HG02981 (cell line): ENCODE measurements at regions not wholly inside any gene's neighbourhood (a gene's known extent, or its start where the extent isn't known, plus 50 kb on each side); places are given as distances from the start of the nearest gene placed in this dataset.

Source experiments
- ATAC-seq: cut with Tn5 transposase; IDR thresholded peaks from one replicate; pipeline ENCODE4 v1.9.1; 2021; ENCODE audit warnings: mild to moderate bottlenecking, moderate library complexity; ENCODE audit not compliant: unreplicated experiment

DNA sequence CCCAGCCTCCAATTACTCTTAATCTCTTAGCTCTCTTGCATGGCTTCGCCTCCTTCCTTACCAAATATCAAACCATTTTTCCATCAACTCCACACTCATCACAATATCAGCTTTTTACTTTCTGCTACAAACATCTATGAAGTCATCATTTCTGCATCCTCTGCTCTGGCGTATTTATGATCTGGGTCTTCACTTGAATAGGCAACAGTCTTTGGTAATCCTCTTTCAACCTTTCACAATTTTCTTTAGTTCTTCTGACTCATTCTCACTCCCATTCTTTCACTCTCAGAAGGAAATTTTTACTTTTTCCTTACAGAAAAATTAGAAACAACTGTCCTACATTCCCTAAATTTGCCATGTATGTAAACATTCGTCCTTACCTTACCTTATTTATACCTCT lies 522.4 kb downstream of the HDGFL1 start:
- ATAC-seq, result no peak

GRCh38 chr6:23096876-23097275 lies 527.5 kb downstream of the HDGFL1 start:
- ATAC-seq, result no peak

DNA sequence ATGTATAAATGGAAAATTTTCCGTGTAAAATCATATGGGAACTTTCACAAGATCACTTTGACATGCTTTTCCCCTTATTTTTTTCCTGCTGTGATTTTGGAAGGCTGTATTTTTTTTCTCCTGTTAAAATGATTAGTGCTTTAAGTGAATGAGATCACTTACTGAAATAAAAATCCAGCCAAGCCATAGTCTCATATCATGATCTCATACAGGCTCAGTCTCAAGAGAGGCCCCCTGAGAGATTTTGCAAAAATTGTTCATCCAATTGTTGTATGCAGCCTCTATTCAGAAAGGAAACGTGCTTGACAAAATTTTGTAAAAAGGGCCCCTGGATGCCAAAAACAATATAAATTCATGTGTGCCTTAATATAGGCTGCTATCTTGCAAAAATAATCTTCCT lies 528.2 kb downstream of the HDGFL1 start:
- no peak for ATAC-seq

- no peak for ATAC-seq
Measured at GRCh38 chr6:23106951-23107350, 537.6 kb downstream of the HDGFL1 start.

DNA sequence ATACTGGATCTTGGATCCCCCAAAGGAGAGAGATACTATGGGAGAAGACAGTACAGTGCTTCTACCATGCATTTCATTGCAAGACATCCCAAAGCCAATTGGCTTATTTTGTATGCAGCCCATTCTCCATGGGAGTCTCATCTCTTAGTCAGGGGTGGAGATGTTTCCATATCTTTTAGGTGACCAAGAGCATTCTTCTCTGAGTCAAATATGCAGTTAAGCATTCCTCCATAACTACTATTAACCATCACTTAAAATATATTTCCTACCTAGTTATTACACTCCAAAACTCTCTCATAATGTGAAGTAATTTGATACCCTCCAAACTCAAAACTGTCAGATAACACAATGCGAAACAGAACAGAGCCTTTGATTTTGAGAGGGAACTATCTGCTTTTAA lies 542.6 kb downstream of the HDGFL1 start:
- ATAC-seq, result no peak

- ATAC-seq, result no peak
Measured at GRCh38 chr6:23114812-23115504, 545.6 kb downstream of the HDGFL1 start.

DNA sequence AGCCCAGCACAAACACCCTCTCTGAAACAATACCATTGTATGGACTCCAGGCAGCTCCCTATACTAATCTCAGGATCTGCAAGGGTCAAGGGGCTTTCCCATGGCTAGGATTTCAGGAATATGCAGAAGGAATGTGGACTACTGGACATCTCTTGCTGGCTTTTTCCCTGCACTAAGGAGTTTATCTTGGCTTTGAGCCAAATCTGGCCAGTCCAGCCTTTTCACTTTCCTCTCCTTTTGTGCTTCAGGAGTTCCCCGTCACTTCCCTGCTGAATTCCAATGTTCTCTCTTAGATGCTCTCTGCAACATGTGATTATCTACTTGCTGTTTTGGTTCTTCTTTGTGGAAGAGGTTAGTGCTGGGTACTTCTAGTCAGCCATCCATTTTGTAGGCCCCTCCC lies 568.2 kb downstream of the HDGFL1 start:
- ATAC-seq, result no peak

- no peak for ATAC-seq
Measured at GRCh38 chr6:23140871-23141270, 571.5 kb downstream of the HDGFL1 start.

- ATAC-seq, result no peak
Measured at GRCh38 chr6:23145781-23146180, 576.4 kb downstream of the HDGFL1 start.

GRCh38 chr6:23154159-23154558 lies 584.8 kb downstream of the HDGFL1 start:
- no peak for ATAC-seq

GRCh38 chr6:23170049-23170448 lies 600.7 kb downstream of the HDGFL1 start:
- ATAC-seq, result no peak

GRCh38 chr6:23173234-23173633 lies 603.9 kb downstream of the HDGFL1 start:
- ATAC-seq, result no peak

DNA sequence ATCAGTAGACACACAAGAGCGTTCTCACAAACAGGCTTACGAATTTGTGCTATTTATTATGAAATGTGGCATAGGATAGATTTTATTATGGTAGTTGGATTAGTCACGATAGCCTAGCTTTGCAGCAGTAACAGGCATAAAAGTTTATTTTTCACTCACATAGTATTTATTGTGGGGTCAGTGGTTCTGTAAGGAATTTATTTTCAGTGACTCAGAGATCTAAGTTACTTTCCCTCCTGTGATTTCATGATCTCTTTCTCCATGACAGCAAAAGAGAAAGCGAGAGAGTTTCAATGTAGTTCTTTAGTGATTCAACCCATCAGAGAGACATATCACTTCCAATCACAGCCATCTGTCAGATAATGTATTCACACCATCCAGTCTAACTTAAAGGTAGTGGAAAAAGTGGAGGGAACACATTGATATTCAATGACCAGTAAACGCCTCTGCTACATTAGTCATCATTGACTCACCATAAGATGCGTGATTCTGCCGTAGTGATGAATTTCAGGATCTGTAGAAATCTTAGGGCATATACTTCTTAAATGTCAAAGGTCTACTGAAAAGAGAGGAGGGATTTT lies 605.5 kb downstream of the HDGFL1 start:
- ATAC-seq, result no peak

DNA sequence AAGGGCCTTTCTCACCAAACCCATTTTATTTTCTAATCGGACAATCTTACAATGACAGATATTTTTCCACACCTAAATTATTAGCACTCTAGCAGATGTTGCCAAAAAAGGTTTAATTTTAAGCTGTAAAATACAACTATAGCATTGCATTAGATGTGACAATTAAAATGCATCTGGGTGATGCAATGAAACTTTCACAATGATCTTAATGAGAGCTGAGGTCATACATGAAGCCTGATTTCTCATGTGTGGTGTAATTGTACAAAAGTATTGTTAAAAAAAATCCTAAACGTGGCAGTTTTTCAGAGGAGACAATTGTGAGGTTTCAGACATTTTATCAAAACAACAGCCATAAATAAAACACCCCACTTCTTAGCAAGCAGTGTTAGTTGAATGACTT lies 606.0 kb downstream of the HDGFL1 start:
- ATAC-seq, result no peak

DNA sequence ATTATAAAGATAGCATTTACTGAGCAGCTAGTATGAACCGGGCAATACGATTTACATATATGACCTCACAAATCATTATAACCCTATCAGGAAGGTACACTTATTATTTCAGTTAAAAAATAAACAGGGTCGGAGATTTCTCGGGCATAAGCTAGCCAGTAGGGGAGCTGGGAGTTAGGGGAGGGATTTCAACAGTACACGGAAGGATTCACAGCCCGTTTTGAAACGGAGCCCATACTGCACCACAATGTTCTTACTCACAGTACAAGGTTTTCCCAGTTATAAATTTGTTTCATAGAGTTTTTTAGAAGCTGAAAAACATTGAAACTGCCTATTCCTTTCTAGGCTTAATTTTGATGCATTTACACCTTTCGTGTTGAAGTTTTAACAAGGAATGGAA lies 607.1 kb downstream of the HDGFL1 start:
- ATAC-seq, result no peak

DNA sequence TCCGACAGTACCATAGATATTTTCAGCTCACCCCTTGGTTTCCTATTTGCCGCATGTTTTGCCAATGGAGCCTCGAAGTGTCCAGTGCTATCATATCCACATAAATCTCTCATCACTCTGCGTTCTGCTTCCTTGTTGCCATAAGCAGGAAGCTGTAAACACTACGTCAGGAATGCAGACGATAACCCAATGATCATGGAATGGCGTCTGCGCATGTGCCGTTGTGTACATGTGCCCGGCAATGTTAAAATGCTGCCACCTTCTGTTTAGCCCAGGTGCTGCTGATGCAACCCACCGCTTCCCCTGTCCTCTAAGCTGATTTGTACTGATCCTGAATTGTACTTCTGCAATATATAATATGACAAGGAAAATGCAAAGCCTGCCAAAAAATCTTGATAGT lies 607.5 kb downstream of the HDGFL1 start:
- ATAC-seq, result no peak

DNA sequence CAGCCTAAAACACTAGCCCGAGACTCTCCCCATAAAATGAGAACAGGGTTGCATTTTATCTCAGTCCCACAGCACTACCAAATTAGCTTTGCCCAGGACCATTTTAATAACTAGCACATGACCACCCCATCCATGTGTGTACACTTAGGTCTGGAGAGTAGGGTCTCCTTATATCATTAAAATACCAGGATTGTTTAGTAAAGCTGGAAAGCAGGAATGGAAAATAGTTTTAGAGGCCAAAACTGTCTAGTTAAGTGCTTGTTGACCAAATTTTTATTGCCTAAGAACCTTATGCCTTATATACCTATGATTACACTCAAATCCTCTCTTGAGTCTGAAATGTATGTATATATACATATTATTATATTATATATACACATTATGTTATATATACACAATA lies 608.4 kb downstream of the HDGFL1 start:
- ATAC-seq, result no peak

GRCh38 chr6:23179994-23180393 lies 610.6 kb downstream of the HDGFL1 start:
- no peak for ATAC-seq

GRCh38 chr6:23180504-23181293 lies 611.3 kb downstream of the HDGFL1 start:
- ATAC-seq, result no peak

DNA sequence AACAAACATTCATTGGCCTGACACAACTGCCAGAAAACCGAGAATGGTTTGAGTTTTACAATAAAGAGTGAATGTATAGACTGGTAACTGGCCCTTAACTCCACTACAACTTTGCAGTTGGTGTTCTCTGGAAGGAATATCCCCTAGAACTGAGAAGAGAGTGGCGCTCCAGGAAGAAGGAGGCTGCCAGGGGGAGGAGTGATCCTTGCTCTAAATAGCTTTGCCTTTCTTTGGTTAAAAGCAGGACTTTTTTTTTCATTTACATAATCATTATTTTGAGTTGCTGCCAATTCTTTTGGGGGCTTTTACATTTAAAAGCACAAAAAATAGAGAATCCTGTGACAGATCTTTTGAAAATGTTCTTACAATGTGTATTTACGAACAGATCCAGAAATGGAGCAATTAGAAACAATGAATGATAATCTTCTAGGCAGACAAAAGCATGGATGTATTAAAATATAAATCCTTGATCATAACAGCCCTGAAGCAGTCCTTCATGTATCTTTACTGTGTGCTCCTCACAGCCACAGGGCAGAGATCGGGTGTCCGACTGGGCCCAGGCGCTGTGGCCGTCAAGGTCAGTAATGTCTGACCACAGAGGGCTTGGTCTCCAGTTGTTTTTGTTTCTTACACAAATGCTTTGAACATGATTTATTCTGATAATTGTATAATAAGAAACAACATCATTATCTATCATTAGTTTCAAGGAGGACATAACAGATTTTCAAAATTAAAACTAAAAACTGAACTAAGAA lies 612.2 kb downstream of the HDGFL1 start:
- no peak for ATAC-seq

- no peak for ATAC-seq
Measured at GRCh38 chr6:23183846-23184245, 614.5 kb downstream of the HDGFL1 start.
